Liver (tissue), 8 donors: ENCODE measurements at regions not wholly inside any gene's neighbourhood (a gene's known extent, or its start where the extent isn't known, plus 50 kb on each side); places are given as distances from the start of the nearest gene placed in this dataset.

ENCODE experiments used
- DNase-seq: peaks from one replicate; pipeline ENCODE4 v3.0.0-alpha.2; 2017; ENCODE audit warnings: low spot score
- H3K27ac ChIP-seq, 2 donors: one replicate each; pipeline ENCODE4 v1.7.0; 2013; ENCODE audit warnings: inconsistent platforms in 2 of 2, low read length in 2 of 2, control low read depth in 1 of 2, low read depth in 1 of 2, mild to moderate bottlenecking in 1 of 2
- H3K27me3 ChIP-seq, 4 donors: one replicate each; pipeline versions ENCODE4 v1.6.1 to v1.7.0; 2013; ENCODE audit warnings: low read length in 3 of 4, inconsistent platforms in 1 of 4, mild to moderate bottlenecking in 1 of 4, moderate library complexity in 1 of 4; ENCODE audit not compliant: control insufficient read depth in 4 of 4, insufficient read depth in 4 of 4
- H3K36me3 ChIP-seq, 4 donors: one replicate each; pipeline versions ENCODE4 v1.6.1 to v1.7.0; 2013; ENCODE audit warnings: low read length in 3 of 4, mild to moderate bottlenecking in 3 of 4, low read depth in 1 of 4, moderate library complexity in 1 of 4; ENCODE audit not compliant: control insufficient read depth in 4 of 4, insufficient read depth in 3 of 4
- H3K4me1 ChIP-seq, 4 donors: one replicate each; pipeline versions ENCODE4 v1.6.1 to v1.7.0; 2013; ENCODE audit warnings: low read length in 3 of 4, mild to moderate bottlenecking in 3 of 4, moderate library complexity in 1 of 4; ENCODE audit not compliant: control insufficient read depth in 4 of 4, insufficient read depth in 4 of 4
- H3K4me3 ChIP-seq, 3 donors: one replicate each; pipeline versions ENCODE4 v1.6.1 to v1.7.0; 2013; ENCODE audit warnings: low read length in 3 of 3, control low read depth in 1 of 3, low read depth in 1 of 3, mild to moderate bottlenecking in 1 of 3
- H3K9ac ChIP-seq, 2 donors: one replicate each; pipeline ENCODE4 v1.7.0; 2013; ENCODE audit warnings: low read length in 2 of 2, mild to moderate bottlenecking in 2 of 2, moderate library complexity in 2 of 2, control low read depth in 1 of 2, low read depth in 1 of 2
- H3K9me3 ChIP-seq, 4 donors: one replicate each; pipeline versions ENCODE4 v1.6.1 to v1.7.0; 2013; ENCODE audit warnings: low read length in 3 of 4; ENCODE audit not compliant: control insufficient read depth in 4 of 4
- CTCF ChIP-seq: fragments of 150-350 bp; IDR thresholded peaks from 2 replicates; pipeline ENCODE4 v1.5.1; 2017; ENCODE audit warnings: improper control_type of control experiment, low read depth, low read length; ENCODE audit not compliant: missing input control
- EGR1 ChIP-seq, 2 donors: IDR thresholded peaks; 2 replicates each; pipeline ENCODE4 v1.6.1; 2016 to 2018; ENCODE audit warnings: antibody characterized with exemption in 2 of 2, low read depth in 2 of 2
- FOXA1 ChIP-seq: IDR thresholded peaks from 2 replicates; pipeline ENCODE4 v1.6.1; 2016; ENCODE audit warnings: antibody characterized with exemption
- FOXA2 ChIP-seq: IDR thresholded peaks from 2 replicates; pipeline ENCODE4 v1.6.1; 2016; ENCODE audit warnings: antibody characterized with exemption
- GABPA ChIP-seq, 2 donors: IDR thresholded peaks in 1 of 2; conservative IDR thresholded peaks in 1 of 2; 2 replicates each; pipeline ENCODE4 v1.6.1; 2016; ENCODE audit warnings: antibody characterized with exemption in 2 of 2, mild to moderate bottlenecking in 1 of 2, moderate library complexity in 1 of 2
- HNF4A ChIP-seq, 2 donors: conservative IDR thresholded peaks; 2 replicates each; pipeline ENCODE4 v1.6.1; 2016; ENCODE audit warnings: antibody characterized with exemption in 2 of 2, mild to moderate bottlenecking in 2 of 2
- HNF4G ChIP-seq: IDR thresholded peaks from 2 replicates; pipeline ENCODE4 v1.6.1; 2016; ENCODE audit warnings: antibody characterized with exemption
- JUND ChIP-seq, 2 donors: IDR thresholded peaks; 2 replicates each; pipeline ENCODE4 v1.6.1; 2016; ENCODE audit warnings: antibody characterized with exemption in 2 of 2
- NR2F2 ChIP-seq: IDR thresholded peaks from 2 replicates; pipeline ENCODE4 v1.6.1; 2016; ENCODE audit warnings: antibody characterized with exemption
- RAD21 ChIP-seq, 2 donors: IDR thresholded peaks; 2 replicates each; pipeline ENCODE4 v1.6.1; 2016; ENCODE audit warnings: antibody characterized with exemption in 2 of 2, mild to moderate bottlenecking in 2 of 2
- RXRA ChIP-seq, 2 donors: IDR thresholded peaks; 2 replicates each; pipeline ENCODE4 v1.6.1; 2017 to 2018; ENCODE audit warnings: antibody characterized with exemption in 2 of 2, mild to moderate bottlenecking in 1 of 2
- TAF1 ChIP-seq: conservative IDR thresholded peaks from 2 replicates; pipeline ENCODE4 v1.6.1; 2016; ENCODE audit warnings: antibody characterized with exemption, mild to moderate bottlenecking
- YY1 ChIP-seq: IDR thresholded peaks from 2 replicates; pipeline ENCODE4 v1.6.1; 2016; ENCODE audit warnings: antibody characterized with exemption, mild to moderate bottlenecking
- ZBTB33 ChIP-seq: IDR thresholded peaks from 2 replicates; pipeline ENCODE4 v1.6.1; 2016; ENCODE audit warnings: antibody characterized with exemption
- WGBS: extraction: QIAGEN DNeasy Blood & Tissue Kit; methylation state at CpG from one replicate; pipeline ENCODE4 v1.1.7; 2013; 5-methylcytosine and 5-hydroxymethylcytosine counted together
- TF ChIP-seq, protein P1 (sequence below): IDR thresholded peaks from 2 replicates; pipeline ENCODE4 v1.6.1; 2016; ENCODE audit warnings: antibody characterized with exemption, mild to moderate bottlenecking
- TF ChIP-seq, protein P2 (sequence below): IDR thresholded peaks from 2 replicates; pipeline ENCODE4 v1.6.1; 2016; ENCODE audit warnings: antibody characterized with exemption
- donor health status: healthy.
- donor health status: healthy.
- donor health status: healthy.
- donor health status: healthy.
- donor health status: healthy.

DNA sequence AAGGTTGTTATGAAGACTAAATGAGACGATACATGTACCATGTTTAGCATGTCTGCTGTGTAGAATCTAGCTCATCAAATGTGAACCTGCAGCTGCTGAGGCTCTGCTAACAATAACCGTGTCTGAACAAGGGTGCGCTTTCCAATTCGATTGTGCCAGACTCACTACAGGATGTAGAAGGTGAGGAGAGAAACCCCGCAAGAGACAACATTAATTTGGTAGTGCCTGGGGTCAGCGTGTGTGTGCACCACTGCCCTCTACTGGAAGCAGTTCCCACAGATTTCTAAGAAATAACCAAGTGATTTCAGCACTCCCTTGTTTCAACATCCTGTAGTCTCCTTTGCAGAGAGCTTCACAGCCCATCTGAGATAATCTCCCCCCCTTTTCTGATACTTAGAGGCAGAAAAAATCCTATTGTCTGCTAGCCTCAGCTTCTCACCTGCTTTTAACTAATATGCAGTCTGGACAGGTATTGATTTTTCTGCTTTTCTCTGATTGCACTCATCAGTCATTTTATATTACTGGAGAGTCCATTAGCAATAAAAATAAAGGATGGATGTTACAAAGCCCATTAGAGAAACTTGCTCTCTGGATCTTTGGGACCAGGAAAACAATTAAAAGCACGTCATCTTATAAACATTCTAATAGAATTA, 96.7 kb upstream of the BACH2 start:
- TF ChIP-seq YY1 (no peak), RAD21 (IDR thresholded peaks at IDR 0.05) (peak; percentile 93 to 95), RXRA (IDR thresholded peaks at IDR 0.05) (peak in 1 of 2 donors; percentile 24), CTCF (peak; percentile 79)
- Histone ChIP-seq H3K9me3 (no peaks in the 10 kb centered on the region), H3K4me3 (no peak overlapping the region), H3K9ac (no peak overlapping the region), H3K27ac (no peak overlapping the region), H3K4me1 (no peaks in the 10 kb centered on the region), H3K36me3 (no peaks in the 10 kb centered on the region), H3K27me3 (no peaks in the 10 kb centered on the region)
- DNase-seq = peak; percentile 47
- WGBS = 27% methylated on average over 7 of the region's 7 CpGs

DNA sequence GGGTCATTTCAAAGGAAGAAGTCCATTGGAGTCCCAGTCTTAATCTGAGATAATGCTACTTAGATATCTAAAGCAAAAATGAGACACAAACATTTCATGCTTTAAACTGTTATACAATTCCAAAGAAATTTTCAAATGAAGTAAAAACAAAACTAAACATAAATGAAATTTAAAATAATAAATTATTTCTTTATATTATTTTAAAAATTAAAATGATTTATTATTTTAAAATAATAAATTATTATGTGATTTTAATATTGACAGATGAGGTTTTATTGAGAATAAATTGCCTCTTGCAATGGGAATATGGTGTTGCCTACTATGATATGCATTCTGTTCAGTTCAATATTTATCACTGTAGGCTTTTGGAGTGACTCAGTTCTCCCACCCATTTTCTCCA, 93.7 kb upstream of the BACH2 start:
- Histone ChIP-seq H3K9me3 (no peaks in the 10 kb centered on the region), H3K27ac (no peak overlapping the region), H3K27me3 (no peaks in the 10 kb centered on the region), H3K9ac (no peak overlapping the region), H3K4me3 (no peak overlapping the region), H3K4me1 (peaks cover 0 to 2% (median 0%) of the 10 kb centered on the region in 4 donors), H3K36me3 (no peaks in the 10 kb centered on the region)
- no peak for DNase-seq
- TF ChIP-seq NR2F2 = no peak
- no peak for TF ChIP-seq FOXA2
- no peak for TF ChIP-seq RAD21 (IDR thresholded peaks at IDR 0.05)
- TF ChIP-seq, protein P1, sequence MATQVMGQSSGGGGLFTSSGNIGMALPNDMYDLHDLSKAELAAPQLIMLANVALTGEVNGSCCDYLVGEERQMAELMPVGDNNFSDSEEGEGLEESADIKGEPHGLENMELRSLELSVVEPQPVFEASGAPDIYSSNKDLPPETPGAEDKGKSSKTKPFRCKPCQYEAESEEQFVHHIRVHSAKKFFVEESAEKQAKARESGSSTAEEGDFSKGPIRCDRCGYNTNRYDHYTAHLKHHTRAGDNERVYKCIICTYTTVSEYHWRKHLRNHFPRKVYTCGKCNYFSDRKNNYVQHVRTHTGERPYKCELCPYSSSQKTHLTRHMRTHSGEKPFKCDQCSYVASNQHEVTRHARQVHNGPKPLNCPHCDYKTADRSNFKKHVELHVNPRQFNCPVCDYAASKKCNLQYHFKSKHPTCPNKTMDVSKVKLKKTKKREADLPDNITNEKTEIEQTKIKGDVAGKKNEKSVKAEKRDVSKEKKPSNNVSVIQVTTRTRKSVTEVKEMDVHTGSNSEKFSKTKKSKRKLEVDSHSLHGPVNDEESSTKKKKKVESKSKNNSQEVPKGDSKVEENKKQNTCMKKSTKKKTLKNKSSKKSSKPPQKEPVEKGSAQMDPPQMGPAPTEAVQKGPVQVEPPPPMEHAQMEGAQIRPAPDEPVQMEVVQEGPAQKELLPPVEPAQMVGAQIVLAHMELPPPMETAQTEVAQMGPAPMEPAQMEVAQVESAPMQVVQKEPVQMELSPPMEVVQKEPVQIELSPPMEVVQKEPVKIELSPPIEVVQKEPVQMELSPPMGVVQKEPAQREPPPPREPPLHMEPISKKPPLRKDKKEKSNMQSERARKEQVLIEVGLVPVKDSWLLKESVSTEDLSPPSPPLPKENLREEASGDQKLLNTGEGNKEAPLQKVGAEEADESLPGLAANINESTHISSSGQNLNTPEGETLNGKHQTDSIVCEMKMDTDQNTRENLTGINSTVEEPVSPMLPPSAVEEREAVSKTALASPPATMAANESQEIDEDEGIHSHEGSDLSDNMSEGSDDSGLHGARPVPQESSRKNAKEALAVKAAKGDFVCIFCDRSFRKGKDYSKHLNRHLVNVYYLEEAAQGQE = no peak
- no peak for TF ChIP-seq FOXA1
- TF ChIP-seq TAF1 = no peak
- TF ChIP-seq JUND (IDR thresholded peaks at IDR 0.05) = no peak
- TF ChIP-seq GABPA (IDR thresholded peaks at IDR 0.05 in 1 of 2, conservative IDR thresholded peaks at IDR 0.05 in 1 of 2) = no peak
- TF ChIP-seq, protein P2, sequence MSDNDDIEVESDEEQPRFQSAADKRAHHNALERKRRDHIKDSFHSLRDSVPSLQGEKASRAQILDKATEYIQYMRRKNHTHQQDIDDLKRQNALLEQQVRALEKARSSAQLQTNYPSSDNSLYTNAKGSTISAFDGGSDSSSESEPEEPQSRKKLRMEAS = no peak
- no peak for TF ChIP-seq HNF4A (conservative IDR thresholded peaks at IDR 0.05)
- TF ChIP-seq HNF4G = no peak
- no peak for TF ChIP-seq RXRA (IDR thresholded peaks at IDR 0.05)
- no peak for TF ChIP-seq YY1
- TF ChIP-seq EGR1 (IDR thresholded peaks at IDR 0.05; ENCODE audit: low read depth in 2 of 2) = no peak
- TF ChIP-seq ZBTB33 = no peak
